ENCODE measurements at regions not wholly inside any gene's neighbourhood (a gene's known extent, or its start where the extent isn't known, plus 50 kb on each side); places are given as distances from the start of the nearest gene placed in this dataset.

DNA sequence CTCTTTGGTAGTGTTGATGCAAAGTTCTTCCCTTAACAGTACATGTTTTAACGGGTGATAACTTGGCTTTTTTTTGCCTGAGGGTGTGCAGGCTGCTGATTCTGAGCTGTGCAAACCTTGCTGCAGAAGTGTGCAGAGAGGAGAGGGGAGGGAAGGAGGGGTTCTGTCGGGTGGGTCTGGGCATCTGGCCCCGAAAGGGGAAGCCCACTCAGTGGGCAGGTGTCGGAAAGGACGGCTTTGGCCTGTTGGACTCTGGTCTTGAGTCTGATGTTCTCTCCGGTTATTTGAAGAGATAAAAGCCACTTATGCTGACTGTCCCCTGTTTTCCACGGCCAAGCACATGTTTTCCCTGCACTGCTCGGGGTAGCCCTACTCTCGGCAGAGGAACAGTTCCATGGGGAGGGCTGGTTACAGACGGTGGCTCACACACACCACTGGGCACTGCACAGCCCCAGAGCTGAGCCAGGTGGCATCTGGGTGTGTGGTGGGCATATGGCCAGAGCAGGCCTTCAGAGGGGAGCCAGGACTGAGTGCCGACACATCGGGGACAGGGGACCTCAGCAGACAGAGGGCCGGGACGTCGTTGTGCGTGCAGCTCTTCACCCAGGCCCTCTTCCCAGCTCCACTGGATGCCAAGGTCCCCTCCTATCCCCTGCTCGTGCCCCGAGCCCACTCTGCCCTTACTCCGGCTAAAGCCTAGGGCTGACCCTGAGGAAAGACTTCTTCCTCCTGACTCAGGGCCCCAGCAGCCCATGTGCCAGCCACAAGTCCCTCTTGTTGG lies 93.2 kb downstream of the TEX29 start:
- peaks cover 13 to 48% (median 44%) of the 10 kb centered on the region in 3 donors for H3K27me3 ChIP-seq (ENCODE audit: control insufficient read depth in 3 of 3, insufficient read depth in 3 of 3, low read length in 2 of 3)
- no peak overlapping the region for H3K9ac ChIP-seq (ENCODE audit: insufficient read depth in 1 of 2, low read length in 2 of 2)
- no peak overlapping the region for H3K4me3 ChIP-seq
- no peaks in the 10 kb centered on the region for H3K4me1 ChIP-seq (ENCODE audit: control insufficient read depth in 5 of 5, insufficient read depth in 5 of 5, low read length in 5 of 5)
- ATAC-seq (ENCODE audit: insufficient read depth, low FRiP score), result no peak
- no peaks in the 10 kb centered on the region for H3K36me3 ChIP-seq (ENCODE audit: control insufficient read depth in 4 of 4, insufficient read depth in 4 of 4, low read length in 4 of 4)
- no peak overlapping the region for H3K27ac ChIP-seq (ENCODE audit: low read depth in 1 of 2, low read length in 1 of 2)
- H3K9me3 ChIP-seq (ENCODE audit: control insufficient read depth in 4 of 4, insufficient read depth in 3 of 4, low read length in 3 of 4), result no peaks in the 10 kb centered on the region
- 74 to 82% methylated on average over 19 of the region's 19 CpGs for WGBS, 2 donors
- DNase-seq, result no peak
- TF ChIP-seq, protein P1, sequence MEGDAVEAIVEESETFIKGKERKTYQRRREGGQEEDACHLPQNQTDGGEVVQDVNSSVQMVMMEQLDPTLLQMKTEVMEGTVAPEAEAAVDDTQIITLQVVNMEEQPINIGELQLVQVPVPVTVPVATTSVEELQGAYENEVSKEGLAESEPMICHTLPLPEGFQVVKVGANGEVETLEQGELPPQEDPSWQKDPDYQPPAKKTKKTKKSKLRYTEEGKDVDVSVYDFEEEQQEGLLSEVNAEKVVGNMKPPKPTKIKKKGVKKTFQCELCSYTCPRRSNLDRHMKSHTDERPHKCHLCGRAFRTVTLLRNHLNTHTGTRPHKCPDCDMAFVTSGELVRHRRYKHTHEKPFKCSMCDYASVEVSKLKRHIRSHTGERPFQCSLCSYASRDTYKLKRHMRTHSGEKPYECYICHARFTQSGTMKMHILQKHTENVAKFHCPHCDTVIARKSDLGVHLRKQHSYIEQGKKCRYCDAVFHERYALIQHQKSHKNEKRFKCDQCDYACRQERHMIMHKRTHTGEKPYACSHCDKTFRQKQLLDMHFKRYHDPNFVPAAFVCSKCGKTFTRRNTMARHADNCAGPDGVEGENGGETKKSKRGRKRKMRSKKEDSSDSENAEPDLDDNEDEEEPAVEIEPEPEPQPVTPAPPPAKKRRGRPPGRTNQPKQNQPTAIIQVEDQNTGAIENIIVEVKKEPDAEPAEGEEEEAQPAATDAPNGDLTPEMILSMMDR (IDR thresholded peaks at IDR 0.05; ENCODE audit: control extremely low read depth, extremely low read depth), result no peak

DNA sequence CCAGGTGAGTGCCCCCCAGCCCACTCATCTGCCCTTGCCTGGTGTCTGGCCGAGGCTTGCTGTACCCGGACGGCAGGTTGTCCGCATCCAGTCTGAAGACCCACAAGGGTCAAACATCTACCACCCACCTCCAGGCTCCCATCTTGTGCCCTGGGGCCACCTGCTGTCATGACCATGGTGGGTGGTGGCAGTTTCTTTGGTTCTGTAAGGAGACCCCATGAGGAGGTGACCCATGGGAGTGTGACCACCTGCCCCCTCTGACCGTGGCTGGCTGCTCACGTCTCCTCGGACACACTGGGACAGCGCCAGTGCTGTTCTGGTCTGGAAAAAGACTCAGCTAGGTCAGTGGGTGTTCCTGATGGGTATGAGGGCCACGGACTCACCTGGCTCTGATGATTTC lies 93.9 kb downstream of the TEX29 start:
- ATAC-seq (ENCODE audit: insufficient read depth, low FRiP score) (no peak), DNase-seq (no peak)
- TF ChIP-seq, protein P1 (IDR thresholded peaks at IDR 0.05; ENCODE audit: control extremely low read depth, extremely low read depth), result no peak
- Histone ChIP-seq H3K4me3 (no peak overlapping the region), H3K4me1 (ENCODE audit: control insufficient read depth in 5 of 5, insufficient read depth in 5 of 5, low read length in 5 of 5) (no peaks in the 10 kb centered on the region), H3K27me3 (ENCODE audit: control insufficient read depth in 3 of 3, insufficient read depth in 3 of 3, low read length in 2 of 3) (peaks cover 13 to 43% (median 40%) of the 10 kb centered on the region in 3 donors), H3K27ac (ENCODE audit: low read depth in 1 of 2, low read length in 1 of 2) (no peak overlapping the region), H3K36me3 (ENCODE audit: control insufficient read depth in 4 of 4, insufficient read depth in 4 of 4, low read length in 4 of 4) (no peaks in the 10 kb centered on the region), H3K9me3 (ENCODE audit: control insufficient read depth in 4 of 4, insufficient read depth in 3 of 4, low read length in 3 of 4) (no peaks in the 10 kb centered on the region), H3K9ac (ENCODE audit: insufficient read depth in 1 of 2, low read length in 2 of 2) (no peak overlapping the region)
- 87 to 90% methylated on average over 9 of the region's 9 CpGs for WGBS, 2 donors

DNA sequence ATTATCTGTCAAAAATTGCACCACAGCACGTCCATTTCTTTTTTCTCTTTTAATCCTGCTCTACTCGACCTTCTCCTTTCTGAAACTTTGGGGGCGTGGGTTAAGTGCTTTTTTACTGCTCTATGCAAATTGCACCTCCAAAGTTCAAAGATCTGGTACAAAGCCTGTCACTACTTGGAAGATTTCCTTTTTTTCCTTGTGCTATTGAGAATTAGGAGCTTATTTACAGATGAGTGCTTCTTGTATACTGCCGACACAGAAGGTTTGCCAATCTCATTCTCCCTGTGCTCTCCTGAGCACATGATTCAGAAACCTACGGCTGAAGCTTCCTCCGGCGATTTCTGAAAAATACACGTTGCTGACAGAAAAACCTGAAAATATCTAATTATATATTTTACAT lies 94.8 kb downstream of the TEX29 start:
- ATAC-seq (ENCODE audit: insufficient read depth, low FRiP score) (no peak), DNase-seq (no peak)
- 67 to 72% methylated on average over 8 of the region's 8 CpGs for WGBS, 2 donors
- H3K9ac ChIP-seq (ENCODE audit: insufficient read depth in 1 of 2, low read length in 2 of 2), result no peak overlapping the region
- no peak overlapping the region for H3K27ac ChIP-seq (ENCODE audit: low read depth in 1 of 2, low read length in 1 of 2)
- TF ChIP-seq, protein P1 (IDR thresholded peaks at IDR 0.05; ENCODE audit: control extremely low read depth, extremely low read depth), result no peak
- H3K9me3 ChIP-seq (ENCODE audit: control insufficient read depth in 4 of 4, insufficient read depth in 3 of 4, low read length in 3 of 4), result no peaks in the 10 kb centered on the region
- H3K27me3 ChIP-seq (ENCODE audit: control insufficient read depth in 3 of 3, insufficient read depth in 3 of 3, low read length in 2 of 3), result peaks cover 13 to 37% (median 35%) of the 10 kb centered on the region in 3 donors
- no peak overlapping the region for H3K4me3 ChIP-seq
- H3K36me3 ChIP-seq (ENCODE audit: control insufficient read depth in 4 of 4, insufficient read depth in 4 of 4, low read length in 4 of 4), result no peaks in the 10 kb centered on the region
- no peaks in the 10 kb centered on the region for H3K4me1 ChIP-seq (ENCODE audit: control insufficient read depth in 5 of 5, insufficient read depth in 5 of 5, low read length in 5 of 5)
